Neural cell (in vitro differentiated cells): ENCODE measurements at regions not wholly inside any gene's neighbourhood (a gene's known extent, or its start where the extent isn't known, plus 50 kb on each side); places are given as distances from the start of the nearest gene placed in this dataset.

Source experiments
- H2AFZ ChIP-seq: fragments of 200-600, 300-800 bp; sonication (generic), shearing (Covaris generic); 2 replicates; pipeline ENCODE4 v1.6.0; 2014; ENCODE audit warnings: low read depth, mild to moderate bottlenecking, antibody characterized with exemption, low read length, moderate library complexity
- H3F3A ChIP-seq: fragments of 200-600 bp; shearing (Covaris generic); 2 replicates; pipeline ENCODE4 v1.6.1; 2016; ENCODE audit warnings: mild to moderate bottlenecking, moderate library complexity, mixed read lengths, antibody characterized with exemption, low read length; ENCODE audit not compliant: insufficient read depth, poor library complexity, severe bottlenecking
- H3K27ac ChIP-seq: fragments of 200-600, 300-800 bp; sonication (generic), shearing (Covaris generic); 2 replicates; pipeline ENCODE4 v1.5.1; 2014; ENCODE audit warnings: mild to moderate bottlenecking, low read length, moderate library complexity
- H3K27me3 ChIP-seq: fragments of 300-800, 200-600 bp; sonication (generic), shearing (Covaris generic); 2 replicates; pipeline ENCODE4 v1.6.0; 2014; ENCODE audit warnings: mild to moderate bottlenecking, low read depth, low read length, moderate library complexity; ENCODE audit not compliant: insufficient read depth
- H3K36me3 ChIP-seq: fragments of 300-800, 200-600 bp; sonication (generic), shearing (Covaris generic); 2 replicates; pipeline ENCODE4 v1.5.1; 2014; ENCODE audit warnings: mild to moderate bottlenecking, antibody characterized with exemption, low read length, moderate library complexity; ENCODE audit not compliant: insufficient read depth
- H3K4me2 ChIP-seq: fragments of 300-800, 200-600 bp; sonication (generic), shearing (Covaris generic); 2 replicates; pipeline ENCODE4 v1.6.0; 2014; ENCODE audit warnings: mild to moderate bottlenecking, low read length
- H3K4me3 ChIP-seq: fragments of 300-800, 200-600 bp; sonication (generic), shearing (Covaris generic); 2 replicates; pipeline ENCODE4 v1.5.1; 2014; ENCODE audit warnings: mild to moderate bottlenecking, low read length, moderate library complexity
- H3K79me2 ChIP-seq: fragments of 200-600 bp; shearing (Covaris generic); replicated peaks from 2 replicates; pipeline ENCODE4 v1.6.0; 2014; ENCODE audit warnings: mild to moderate bottlenecking, low read length, moderate library complexity; ENCODE audit not compliant: insufficient read depth
- H3K9ac ChIP-seq: fragments of 300-800, 200-600 bp; sonication (generic), shearing (Covaris generic); 2 replicates; pipeline ENCODE4 v1.6.1; 2016; ENCODE audit warnings: mild to moderate bottlenecking, low read length, mixed read lengths
- H3K9me2 ChIP-seq: fragments of 200-600 bp; shearing (Covaris generic); 2 replicates; pipeline ENCODE4 v1.6.1; 2016; ENCODE audit warnings: mild to moderate bottlenecking, low read length, mixed read lengths; ENCODE audit not compliant: insufficient read depth
- H3K9me3 ChIP-seq: fragments of 200-600, 300-800 bp; sonication (generic), shearing (Covaris generic); 2 replicates; pipeline ENCODE4 v1.6.1; 2016; ENCODE audit warnings: mild to moderate bottlenecking, mixed run types, low read length, moderate library complexity, mixed read lengths
- H4K20me1 ChIP-seq: fragments of 200-600 bp; shearing (Covaris generic); 2 replicates; pipeline ENCODE4 v1.6.1; 2016; ENCODE audit warnings: mild to moderate bottlenecking, mixed run types; ENCODE audit not compliant: insufficient read depth
- CTCF ChIP-seq: fragments of 450-650 bp; IDR thresholded peaks from 2 replicates; pipeline ENCODE4 v1.5.1; 2014; ENCODE audit warnings: antibody characterized with exemption, mild to moderate bottlenecking, moderate library complexity; ENCODE audit not compliant: poor library complexity, severe bottlenecking
- EP300 ChIP-seq: fragments of 450-650 bp; conservative IDR thresholded peaks from 2 replicates; pipeline ENCODE4 v1.6.1; 2014; ENCODE audit warnings: antibody characterized with exemption, mild to moderate bottlenecking, moderate library complexity; ENCODE audit not compliant: poor library complexity, severe bottlenecking
- EZH2 ChIP-seq: fragments of 200-600, 300-800 bp; shearing (Covaris generic), sonication (generic); IDR thresholded peaks from 2 replicates; pipeline ENCODE4 v1.6.1; 2014; ENCODE audit warnings: antibody characterized with exemption, low read length, borderline replicate concordance, mild to moderate bottlenecking; ENCODE audit not compliant: insufficient read depth, poor library complexity, severe bottlenecking
- MXI1 ChIP-seq: fragments of 450-650 bp; conservative IDR thresholded peaks from 2 replicates; pipeline ENCODE4 v1.6.1; 2014; ENCODE audit warnings: antibody characterized with exemption, mild to moderate bottlenecking; ENCODE audit not compliant: poor library complexity, severe bottlenecking
- POLR2AphosphoS5 ChIP-seq: IDR thresholded peaks from 2 replicates; pipeline ENCODE4 v1.6.1; 2012
- RAD21 ChIP-seq: fragments of 450-650 bp; conservative IDR thresholded peaks from 2 replicates; pipeline ENCODE4 v1.6.1; 2014; ENCODE audit warnings: antibody characterized with exemption, mild to moderate bottlenecking, moderate library complexity
- REST ChIP-seq: IDR thresholded peaks from 2 replicates; pipeline ENCODE4 v1.6.1; 2012; ENCODE audit warnings: borderline replicate concordance
- SMC3 ChIP-seq: fragments of 450-650 bp; conservative IDR thresholded peaks from 2 replicates; pipeline ENCODE4 v1.6.1; 2014; ENCODE audit warnings: antibody characterized with exemption, mild to moderate bottlenecking, moderate library complexity; ENCODE audit not compliant: poor library complexity
- TAF1 ChIP-seq: IDR thresholded peaks from 2 replicates; pipeline ENCODE4 v1.6.1; 2012; ENCODE audit warnings: low read depth

- Histone ChIP-seq H3K27me3 (no peaks in the 10 kb centered on the region), H3K4me3 (no peak overlapping the region), H3K27ac (no peak overlapping the region), H4K20me1 (no peaks in the 10 kb centered on the region), H3K9me2 (no peaks in the 10 kb centered on the region), H3K9ac (no peak overlapping the region), H3K79me2 (no peaks in the 10 kb centered on the region), H3K36me3 (no peaks in the 10 kb centered on the region), H3F3A (no peaks in the 10 kb centered on the region), H3K9me3 (no peaks in the 10 kb centered on the region), H2AFZ (no peak overlapping the region), H3K4me2 (no peak overlapping the region)
- TF ChIP-seq CTCF (no peak), RAD21 (no peak), REST (no peak), EZH2 (no peak), SMC3 (no peak), EP300 (no peak), TAF1 (no peak), MXI1 (no peak), POLR2AphosphoS5 (no peak)
These were observed 593.3 kb downstream of the KCTD8 start for GRCh38 chr4:43855283-43855682.

GRCh38 chr4:43864616-43865146, 583.9 kb downstream of the KCTD8 start:
- Histone ChIP-seq H3F3A (no peaks in the 10 kb centered on the region), H3K27me3 (no peaks in the 10 kb centered on the region), H3K9me3 (no peaks in the 10 kb centered on the region), H3K4me3 (no peak overlapping the region), H3K9ac (no peak overlapping the region), H3K9me2 (no peaks in the 10 kb centered on the region), H2AFZ (no peak overlapping the region), H3K36me3 (no peaks in the 10 kb centered on the region), H3K27ac (no peak overlapping the region), H3K79me2 (no peaks in the 10 kb centered on the region), H4K20me1 (no peaks in the 10 kb centered on the region), H3K4me2 (no peak overlapping the region)
- TF ChIP-seq EZH2 (no peak), RAD21 (no peak), SMC3 (no peak), CTCF (no peak), TAF1 (no peak), MXI1 (no peak), REST (no peak), POLR2AphosphoS5 (no peak), EP300 (no peak)
